ENCODE measurements at regions not wholly inside any gene's neighbourhood (a gene's known extent, or its start where the extent isn't known, plus 50 kb on each side); places are given as distances from the start of the nearest gene placed in this dataset.

GRCh38 chr3:56883828-56884227 is 82.1 kb upstream of the ARHGEF3 start:
- TF ChIP-seq CTCF (IDR thresholded peaks at IDR 0.05) (no peak), ZFX (IDR thresholded peaks at IDR 0.05; ENCODE audit: borderline replicate concordance) (no peak)

Data from 22Rv1 (cell line).